NT2/D1 (cell line): ENCODE measurements at regions not wholly inside any gene's neighbourhood (a gene's known extent, or its start where the extent isn't known, plus 50 kb on each side); places are given as distances from the start of the nearest gene placed in this dataset.

Experiments used
- DNase-seq: peaks from one replicate; pipeline ENCODE4 v3.0.0-alpha.2; 2011; ENCODE audit warnings: low read depth, low spot score
- H3K27me3 ChIP-seq: 2 replicates; pipeline ENCODE4 v1.6.0; 2011; ENCODE audit warnings: mild to moderate bottlenecking; ENCODE audit not compliant: insufficient read length, insufficient read depth
- H3K36me3 ChIP-seq: 2 replicates; pipeline ENCODE4 v1.6.1; 2011; ENCODE audit warnings: mild to moderate bottlenecking, low read length, mixed read lengths; ENCODE audit not compliant: insufficient read depth, insufficient read length
- H3K4me1 ChIP-seq: 2 replicates; pipeline ENCODE4 v1.5.1; 2011; ENCODE audit not compliant: insufficient read depth, insufficient read length
- H3K4me3 ChIP-seq: 2 replicates; pipeline ENCODE4 v1.5.1; 2011; ENCODE audit warnings: low read depth; ENCODE audit not compliant: insufficient read length
- H3K9ac ChIP-seq: 2 replicates; pipeline ENCODE4 v1.6.0; 2011; ENCODE audit warnings: low read depth; ENCODE audit not compliant: insufficient read length
- H3K9me3 ChIP-seq: 2 replicates; pipeline ENCODE4 v1.5.1; 2011; ENCODE audit warnings: mild to moderate bottlenecking, low read length; ENCODE audit not compliant: insufficient read depth
- SUZ12 ChIP-seq: IDR thresholded peaks from 2 replicates; pipeline ENCODE4 v1.6.1; 2011; ENCODE audit not compliant: insufficient read length, insufficient read depth; ENCODE audit errors: extremely low read depth
- YY1 ChIP-seq: IDR thresholded peaks from 2 replicates; pipeline ENCODE4 v1.6.1; 2011; ENCODE audit not compliant: insufficient read length, insufficient read depth
- ZNF274 ChIP-seq: IDR thresholded peaks from 2 replicates; pipeline ENCODE4 v1.6.1; 2011; ENCODE audit warnings: mild to moderate bottlenecking, low read depth, low read length

- Histone ChIP-seq H3K36me3 (no peaks in the 10 kb centered on the region), H3K4me1 (no peaks in the 10 kb centered on the region), H3K9me3 (peaks cover 49% of the 10 kb centered on the region), H3K27me3 (peaks cover 14% of the 10 kb centered on the region), H3K4me3 (no peak overlapping the region), H3K9ac (no peak overlapping the region)
- no peak for TF ChIP-seq YY1
- TF ChIP-seq SUZ12 = no peak
- TF ChIP-seq ZNF274 = no peak
- no peak for DNase-seq
Observed at GRCh38 chr4:84341559-84341958, 157.5 kb downstream of the NKX6-1 start.

- Histone ChIP-seq H3K4me1 (no peaks in the 10 kb centered on the region), H3K9ac (no peak overlapping the region)
Observed at GRCh38 chr4:84338367-84338766, 160.7 kb downstream of the NKX6-1 start.

GRCh38 chr4:84336964-84337705 lies 162.0 kb downstream of the NKX6-1 start:
- DNase-seq = peak; percentile 77
- no peaks in the 10 kb centered on the region for H3K4me1 ChIP-seq
- peaks cover 32% of the 10 kb centered on the region for H3K27me3 ChIP-seq
- no peak overlapping the region for H3K9ac ChIP-seq
- TF ChIP-seq ZNF274 (no peak), SUZ12 (no peak), YY1 (no peak)
- H3K4me3 ChIP-seq = no peak overlapping the region
- H3K36me3 ChIP-seq = no peaks in the 10 kb centered on the region
- H3K9me3 ChIP-seq = peaks cover 59% of the 10 kb centered on the region

More at GRCh38 chr4:84338367-84338766, 160.7 kb downstream of the NKX6-1 start:
- Histone ChIP-seq H3K9me3 (peaks cover 65% of the 10 kb centered on the region), H3K36me3 (no peaks in the 10 kb centered on the region), H3K4me3 (no peak overlapping the region), H3K27me3 (peaks cover 30% of the 10 kb centered on the region)
- no peak for DNase-seq
- TF ChIP-seq YY1 (no peak), ZNF274 (no peak), SUZ12 (no peak)

GRCh38 chr4:84327526-84327925 lies 171.6 kb downstream of the NKX6-1 start:
- no peak for DNase-seq
- Histone ChIP-seq H3K36me3 (no peaks in the 10 kb centered on the region), H3K9ac (no peak overlapping the region), H3K27me3 (peaks cover 5% of the 10 kb centered on the region), H3K4me3 (no peak overlapping the region), H3K9me3 (no peaks in the 10 kb centered on the region), H3K4me1 (no peaks in the 10 kb centered on the region)
- no peak for TF ChIP-seq SUZ12
- TF ChIP-seq ZNF274 = no peak
- TF ChIP-seq YY1 = no peak

- no peak overlapping the region for H3K4me3 ChIP-seq
- DNase-seq = no peak
- no peaks in the 10 kb centered on the region for H3K27me3 ChIP-seq
- H3K9me3 ChIP-seq = no peaks in the 10 kb centered on the region
- TF ChIP-seq YY1 = no peak
- no peaks in the 10 kb centered on the region for H3K4me1 ChIP-seq
- H3K36me3 ChIP-seq = no peaks in the 10 kb centered on the region
- no peak overlapping the region for H3K9ac ChIP-seq
Observed at GRCh38 chr4:84325625-84326024, 173.5 kb downstream of the NKX6-1 start.

GRCh38 chr4:84324303-84325245 lies 174.5 kb downstream of the NKX6-1 start:
- TF ChIP-seq ZNF274 (no peak), SUZ12 (no peak), YY1 (no peak)
- Histone ChIP-seq H3K9me3 (no peaks in the 10 kb centered on the region), H3K36me3 (no peaks in the 10 kb centered on the region), H3K4me3 (no peak overlapping the region), H3K27me3 (no peaks in the 10 kb centered on the region), H3K9ac (no peak overlapping the region), H3K4me1 (no peaks in the 10 kb centered on the region)
- DNase-seq = no peak

- DNase-seq = no peak
- Histone ChIP-seq H3K36me3 (no peaks in the 10 kb centered on the region), H3K4me3 (no peak overlapping the region), H3K9me3 (no peaks in the 10 kb centered on the region), H3K9ac (no peak overlapping the region), H3K27me3 (no peaks in the 10 kb centered on the region), H3K4me1 (no peaks in the 10 kb centered on the region)
- TF ChIP-seq YY1 (no peak), ZNF274 (no peak), SUZ12 (no peak)
Observed at GRCh38 chr4:84319124-84319523, 180.0 kb downstream of the NKX6-1 start.
